Heart left ventricle (tissue), 16 donors: ENCODE measurements at regions not wholly inside any gene's neighbourhood (a gene's known extent, or its start where the extent isn't known, plus 50 kb on each side); places are given as distances from the start of the nearest gene placed in this dataset.

Source experiments
- ATAC-seq, 4 donors: fragments of 200-7000 bp; cut with Tn5 transposase; one replicate each; pipeline ENCODE4 v1.9.1; 2020 to 2022; ENCODE audit warnings: moderate library complexity in 4 of 4, mild to moderate bottlenecking in 3 of 4, moderate number of reproducible peaks in 1 of 4
- DNase-seq, 5 donors: peaks; one replicate each; pipeline ENCODE4 v3.0.0-alpha.2; 2020
- H3K27ac ChIP-seq, 12 donors: fragments of 200-600 bp; sonication (generic) in 4 of 12; one replicate each; pipeline versions ENCODE4 v1.5.0 to v1.8.0; 2016 to 2022; ENCODE audit warnings: mild to moderate bottlenecking in 2 of 12
- H3K27me3 ChIP-seq, 9 donors: fragments of 200-600 bp; sonication (generic) in 2 of 9; one replicate each; pipeline versions ENCODE4 v1.5.1 to v1.8.0; 2016 to 2022; ENCODE audit warnings: mild to moderate bottlenecking in 3 of 9
- H3K36me3 ChIP-seq, 9 donors: fragments of 200-600 bp; sonication (generic) in 2 of 9; one replicate each; pipeline versions ENCODE4 v1.5.0 to v1.8.0; 2018 to 2022; ENCODE audit warnings: mild to moderate bottlenecking in 2 of 9
- H3K4me1 ChIP-seq, 12 donors: fragments of 200-600 bp; sonication (generic) in 4 of 12; one replicate each; pipeline versions ENCODE4 v1.5.0 to v1.8.0; 2016 to 2022; ENCODE audit warnings: mild to moderate bottlenecking in 3 of 12
- H3K4me3 ChIP-seq, 12 donors: fragments of 200-600 bp; sonication (generic) in 4 of 12; one replicate each; pipeline versions ENCODE4 v1.5.0 to v1.8.0; 2017 to 2022; ENCODE audit warnings: mild to moderate bottlenecking in 9 of 12, moderate library complexity in 4 of 12
- H3K9me3 ChIP-seq, 12 donors: fragments of 200-600 bp; sonication (generic) in 4 of 12; one replicate each; pipeline versions ENCODE4 v1.5.0 to v1.8.0; 2016 to 2022; ENCODE audit warnings: mild to moderate bottlenecking in 1 of 12
- CTCF ChIP-seq, 12 donors: fragments of 200-600 bp; sonication (generic) in 4 of 12; IDR thresholded peaks; one replicate each; pipeline versions ENCODE4 v1.5.0 to v1.8.0; 2018 to 2022; ENCODE audit warnings: antibody characterized with exemption in 12 of 12, mild to moderate bottlenecking in 5 of 12
- POLR2A ChIP-seq, 2 donors: fragments of 450-650 bp; IDR thresholded peaks; one replicate each; pipeline ENCODE4 v1.6.1; 2017; ENCODE audit warnings: antibody characterized with exemption in 2 of 2, mild to moderate bottlenecking in 2 of 2, moderate library complexity in 2 of 2
- WGBS, 4 donors: extraction: QIAGEN DNeasy Blood & Tissue Kit in 2 of 4; methylation state at CpG; one replicate each; pipeline versions ENCODE4 v1.1.5 to v1.1.7; 2013 to 2018; 5-methylcytosine and 5-hydroxymethylcytosine counted together
- intact Hi-C, 10 donors: fragments of 100-400 bp; cut with DNase I; formaldehyde crosslinking; loops; one replicate each; pipeline versions ENCODE4 v1.11.1 to v1.14.2; 2022
- donor health status: ischemic (EF 13 %, LVEDD 7.1; RV severe dilation, severe dysfunction).
- donor health status: healthy with polysubstance abuse.
- donor health status: DM: no; HTN: yes; CAD: no.
- donor health status: DM: no; HTN: no; CAD: no.
- donor health status: ischemic (EF 25% LVEDD 6.9; RV normal size, moderate dysfunction).
- donor health status: ischemic (EF 25% LVEDD 5.7; RV mildly dilated, moderate dysfunction).
- donor health status: healthy.
- donor health status: DM: yes; HTN: yes; CAD: no.
- donor health status: ischemic (EF 35%, LVEDD 5.7; RV mildly dilated, moderate dysfunction).
- donor health status: nonischemic (EF 11% LVEDD 7.7; RV severe dilation, severe dysfunction).
- donor health status: DM: yes; HTN: yes; CAD: no.
- donor health status: PGD.
- donor health status: ischemic (EF 29% LVEDD 5.4; RV normal size, mild dysfunction).
- donor health status: nonischemic (EF 23%, LVEDD 6.1; RV moderate dilation, normal function).

- no peak overlapping the region for H3K4me3 ChIP-seq
- no peak for ATAC-seq
- H3K9me3 ChIP-seq = no peaks in the 10 kb centered on the region
- 58 to 73% (median 66%) methylated on average over 5 of the region's 5 CpGs for WGBS, 4 donors
- DNase-seq = no peak
- no peaks in the 10 kb centered on the region for H3K27me3 ChIP-seq
- intact Hi-C loops = loop anchor here in 1 of 10 donors (10.0 kb wide), 1 partner anchor 153 kb away; no protein-coding TSS in a partner anchor
- TF ChIP-seq POLR2A (IDR thresholded peaks at IDR 0.05) (no peak), CTCF (IDR thresholded peaks at IDR 0.05) (no peak)
- H3K36me3 ChIP-seq = no peaks in the 10 kb centered on the region
- no peak overlapping the region for H3K27ac ChIP-seq
- H3K4me1 ChIP-seq = peaks cover 0 to 4% (median 0%) of the 10 kb centered on the region in 12 donors
Measured at GRCh38 chr1:220457957-220458609, 69.9 kb upstream of the MARK1 start.

GRCh38 chr1:220455559-220455958 lies 72.4 kb upstream of the MARK1 start:
- no peak overlapping the region for H3K4me3 ChIP-seq
- 85 to 87% (median 86%) methylated on average over 7 of the region's 7 CpGs for whole genome bisulfite sequencing, 4 donors
- no peaks in the 10 kb centered on the region for H3K27me3 ChIP-seq
- no peak for ATAC-seq
- intact Hi-C loops = loop anchor here in 1 of 10 donors (10.0 kb wide), 1 partner anchor 151 kb away; no protein-coding TSS in a partner anchor
- no peak overlapping the region for H3K27ac ChIP-seq
- no peak for DNase-seq
- TF ChIP-seq CTCF (IDR thresholded peaks at IDR 0.05) (no peak), POLR2A (IDR thresholded peaks at IDR 0.05) (no peak)
- H3K9me3 ChIP-seq = no peaks in the 10 kb centered on the region
- H3K4me1 ChIP-seq = peaks cover 0 to 10% (median 0%) of the 10 kb centered on the region in 12 donors
- no peaks in the 10 kb centered on the region for H3K36me3 ChIP-seq

GRCh38 chr1:220454155-220454777 lies 73.7 kb upstream of the MARK1 start:
- H3K27ac ChIP-seq = no peak overlapping the region
- H3K36me3 ChIP-seq = no peaks in the 10 kb centered on the region
- H3K9me3 ChIP-seq = no peaks in the 10 kb centered on the region
- no peak for ATAC-seq
- intact Hi-C loops = loop anchor here in 1 of 10 donors (10.0 kb wide), 1 partner anchor 149 kb away; no protein-coding TSS in a partner anchor
- DNase-seq = no peak
- peaks cover 0 to 10% (median 0%) of the 10 kb centered on the region in 12 donors for H3K4me1 ChIP-seq
- H3K27me3 ChIP-seq = no peaks in the 10 kb centered on the region
- 88 to 94% (median 92%) methylated on average over 3 of the region's 3 CpGs for WGBS, 4 donors
- H3K4me3 ChIP-seq = no peak overlapping the region
- TF ChIP-seq CTCF (IDR thresholded peaks at IDR 0.05) (peak in 5 of 12 donors; percentile 5 to 51 (median 27)), POLR2A (IDR thresholded peaks at IDR 0.05) (no peak)

GRCh38 chr1:220453371-220453770 lies 74.6 kb upstream of the MARK1 start:
- Histone ChIP-seq H3K27me3 (no peaks in the 10 kb centered on the region), H3K36me3 (no peaks in the 10 kb centered on the region), H3K4me3 (no peak overlapping the region), H3K4me1 (peaks cover 0 to 6% (median 0%) of the 10 kb centered on the region in 12 donors), H3K9me3 (no peaks in the 10 kb centered on the region), H3K27ac (no peak overlapping the region)
- intact Hi-C loops = loop anchor here in 1 of 10 donors (10.0 kb wide), 1 partner anchor 149 kb away; no protein-coding TSS in a partner anchor
- ATAC-seq (no peak), DNase-seq (no peak)
- 80 to 89% (median 83%) methylated on average over 2 of the region's 2 CpGs for WGBS, 4 donors
- TF ChIP-seq POLR2A (IDR thresholded peaks at IDR 0.05) (no peak), CTCF (IDR thresholded peaks at IDR 0.05) (no peak)
